HG02943 (cell line): ENCODE measurements at regions not wholly inside any gene's neighbourhood (a gene's known extent, or its start where the extent isn't known, plus 50 kb on each side); places are given as distances from the start of the nearest gene placed in this dataset.

ENCODE experiments used
- ATAC-seq: cut with Tn5 transposase; IDR thresholded peaks from one replicate; pipeline ENCODE4 v1.9.1; 2021; ENCODE audit warnings: mild to moderate bottlenecking, low read depth, moderate library complexity; ENCODE audit not compliant: unreplicated experiment

GRCh38 chr4:184310881-184311709, 93.4 kb upstream of the ENPP6 start:
- no peak for ATAC-seq

GRCh38 chr4:184310171-184310567, 92.5 kb upstream of the ENPP6 start:
- no peak for ATAC-seq

GRCh38 chr4:184309241-184310170, 91.8 kb upstream of the ENPP6 start:
- ATAC-seq: no peak

GRCh38 chr4:184306949-184307348, 89.3 kb upstream of the ENPP6 start:
- no peak for ATAC-seq

- ATAC-seq: no peak
Observed at GRCh38 chr4:184306470-184306869, 88.8 kb upstream of the ENPP6 start.

GRCh38 chr4:184300816-184301215, 83.1 kb upstream of the ENPP6 start:
- ATAC-seq: no peak

- no peak for ATAC-seq
Observed at GRCh38 chr4:184298254-184298653, 80.6 kb upstream of the ENPP6 start.

GRCh38 chr4:184295206-184295605, 77.5 kb upstream of the ENPP6 start:
- ATAC-seq: no peak

GRCh38 chr4:184294606-184295133, 77.0 kb upstream of the ENPP6 start:
- no peak for ATAC-seq

- no peak for ATAC-seq
Observed at GRCh38 chr4:184293552-184293951, 75.9 kb upstream of the ENPP6 start.

- no peak for ATAC-seq
Observed at GRCh38 chr4:184292877-184293276, 75.2 kb upstream of the ENPP6 start.

- ATAC-seq: no peak
Observed at GRCh38 chr4:184292465-184292867, 74.8 kb upstream of the ENPP6 start.

GRCh38 chr4:184289179-184289535, 71.5 kb upstream of the ENPP6 start:
- ATAC-seq: no peak

- ATAC-seq: no peak
Observed at GRCh38 chr4:184288451-184289178, 70.9 kb upstream of the ENPP6 start.

GRCh38 chr4:184287697-184288255, 70.1 kb upstream of the ENPP6 start:
- no peak for ATAC-seq

- no peak for ATAC-seq
Observed at GRCh38 chr4:184286358-184286757, 68.7 kb upstream of the ENPP6 start.

- no peak for ATAC-seq
Observed at GRCh38 chr4:184284742-184285141, 67.1 kb upstream of the ENPP6 start.

- no peak for ATAC-seq
Observed at GRCh38 chr4:184284336-184284690, 66.6 kb upstream of the ENPP6 start.

- peak; percentile 3 for ATAC-seq
Observed at GRCh38 chr4:184283659-184284335, 66.1 kb upstream of the ENPP6 start.
